Neural cell (in vitro differentiated cells): ENCODE measurements at regions not wholly inside any gene's neighbourhood (a gene's known extent, or its start where the extent isn't known, plus 50 kb on each side); places are given as distances from the start of the nearest gene placed in this dataset.

ENCODE experiments used
- H2AFZ ChIP-seq: fragments of 200-600, 300-800 bp; sonication (generic), shearing (Covaris generic); 2 replicates; pipeline ENCODE4 v1.6.0; 2014; ENCODE audit warnings: low read depth, mild to moderate bottlenecking, antibody characterized with exemption, low read length, moderate library complexity
- H3F3A ChIP-seq: fragments of 200-600 bp; shearing (Covaris generic); 2 replicates; pipeline ENCODE4 v1.6.1; 2016; ENCODE audit warnings: mild to moderate bottlenecking, moderate library complexity, mixed read lengths, antibody characterized with exemption, low read length; ENCODE audit not compliant: insufficient read depth, poor library complexity, severe bottlenecking
- H3K27ac ChIP-seq: fragments of 200-600, 300-800 bp; sonication (generic), shearing (Covaris generic); 2 replicates; pipeline ENCODE4 v1.5.1; 2014; ENCODE audit warnings: mild to moderate bottlenecking, low read length, moderate library complexity
- H3K27me3 ChIP-seq: fragments of 300-800, 200-600 bp; sonication (generic), shearing (Covaris generic); 2 replicates; pipeline ENCODE4 v1.6.0; 2014; ENCODE audit warnings: mild to moderate bottlenecking, low read depth, low read length, moderate library complexity; ENCODE audit not compliant: insufficient read depth
- H3K36me3 ChIP-seq: fragments of 300-800, 200-600 bp; sonication (generic), shearing (Covaris generic); 2 replicates; pipeline ENCODE4 v1.5.1; 2014; ENCODE audit warnings: mild to moderate bottlenecking, antibody characterized with exemption, low read length, moderate library complexity; ENCODE audit not compliant: insufficient read depth
- H3K4me2 ChIP-seq: fragments of 300-800, 200-600 bp; sonication (generic), shearing (Covaris generic); 2 replicates; pipeline ENCODE4 v1.6.0; 2014; ENCODE audit warnings: mild to moderate bottlenecking, low read length
- H3K4me3 ChIP-seq: fragments of 300-800, 200-600 bp; sonication (generic), shearing (Covaris generic); 2 replicates; pipeline ENCODE4 v1.5.1; 2014; ENCODE audit warnings: mild to moderate bottlenecking, low read length, moderate library complexity
- H3K79me2 ChIP-seq: fragments of 200-600 bp; shearing (Covaris generic); replicated peaks from 2 replicates; pipeline ENCODE4 v1.6.0; 2014; ENCODE audit warnings: mild to moderate bottlenecking, low read length, moderate library complexity; ENCODE audit not compliant: insufficient read depth
- H3K9ac ChIP-seq: fragments of 300-800, 200-600 bp; sonication (generic), shearing (Covaris generic); 2 replicates; pipeline ENCODE4 v1.6.1; 2016; ENCODE audit warnings: mild to moderate bottlenecking, low read length, mixed read lengths
- H3K9me2 ChIP-seq: fragments of 200-600 bp; shearing (Covaris generic); 2 replicates; pipeline ENCODE4 v1.6.1; 2016; ENCODE audit warnings: mild to moderate bottlenecking, low read length, mixed read lengths; ENCODE audit not compliant: insufficient read depth
- H3K9me3 ChIP-seq: fragments of 200-600, 300-800 bp; sonication (generic), shearing (Covaris generic); 2 replicates; pipeline ENCODE4 v1.6.1; 2016; ENCODE audit warnings: mild to moderate bottlenecking, mixed run types, low read length, moderate library complexity, mixed read lengths
- H4K20me1 ChIP-seq: fragments of 200-600 bp; shearing (Covaris generic); 2 replicates; pipeline ENCODE4 v1.6.1; 2016; ENCODE audit warnings: mild to moderate bottlenecking, mixed run types; ENCODE audit not compliant: insufficient read depth
- CTCF ChIP-seq: fragments of 450-650 bp; IDR thresholded peaks from 2 replicates; pipeline ENCODE4 v1.5.1; 2014; ENCODE audit warnings: antibody characterized with exemption, mild to moderate bottlenecking, moderate library complexity; ENCODE audit not compliant: poor library complexity, severe bottlenecking
- EP300 ChIP-seq: fragments of 450-650 bp; conservative IDR thresholded peaks from 2 replicates; pipeline ENCODE4 v1.6.1; 2014; ENCODE audit warnings: antibody characterized with exemption, mild to moderate bottlenecking, moderate library complexity; ENCODE audit not compliant: poor library complexity, severe bottlenecking
- EZH2 ChIP-seq: fragments of 200-600, 300-800 bp; shearing (Covaris generic), sonication (generic); IDR thresholded peaks from 2 replicates; pipeline ENCODE4 v1.6.1; 2014; ENCODE audit warnings: antibody characterized with exemption, low read length, borderline replicate concordance, mild to moderate bottlenecking; ENCODE audit not compliant: insufficient read depth, poor library complexity, severe bottlenecking
- MXI1 ChIP-seq: fragments of 450-650 bp; conservative IDR thresholded peaks from 2 replicates; pipeline ENCODE4 v1.6.1; 2014; ENCODE audit warnings: antibody characterized with exemption, mild to moderate bottlenecking; ENCODE audit not compliant: poor library complexity, severe bottlenecking
- POLR2AphosphoS5 ChIP-seq: IDR thresholded peaks from 2 replicates; pipeline ENCODE4 v1.6.1; 2012
- RAD21 ChIP-seq: fragments of 450-650 bp; conservative IDR thresholded peaks from 2 replicates; pipeline ENCODE4 v1.6.1; 2014; ENCODE audit warnings: antibody characterized with exemption, mild to moderate bottlenecking, moderate library complexity
- REST ChIP-seq: IDR thresholded peaks from 2 replicates; pipeline ENCODE4 v1.6.1; 2012; ENCODE audit warnings: borderline replicate concordance
- SMC3 ChIP-seq: fragments of 450-650 bp; conservative IDR thresholded peaks from 2 replicates; pipeline ENCODE4 v1.6.1; 2014; ENCODE audit warnings: antibody characterized with exemption, mild to moderate bottlenecking, moderate library complexity; ENCODE audit not compliant: poor library complexity
- TAF1 ChIP-seq: IDR thresholded peaks from 2 replicates; pipeline ENCODE4 v1.6.1; 2012; ENCODE audit warnings: low read depth

DNA sequence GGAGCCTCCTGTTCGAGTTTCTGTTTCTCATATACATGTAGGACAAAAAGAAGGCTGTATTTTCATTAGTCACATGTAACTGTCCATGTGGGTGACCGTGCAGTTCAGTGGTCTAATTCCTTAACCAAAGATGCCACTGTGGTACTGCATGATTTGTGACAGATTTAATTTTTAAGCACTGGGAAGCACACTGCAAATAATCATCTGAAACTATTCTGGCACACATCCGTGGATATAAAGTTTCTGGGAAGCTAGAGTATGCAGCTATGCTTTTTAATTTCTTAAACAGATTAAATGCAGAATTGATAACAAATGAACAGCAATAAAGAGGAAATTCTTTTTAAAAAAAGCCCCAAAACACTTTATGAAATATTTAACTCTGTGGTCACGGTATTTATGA is 254.8 kb downstream of the LMO4 start:
- Histone ChIP-seq H3K9me2 (no peaks in the 10 kb centered on the region), H3F3A (no peaks in the 10 kb centered on the region), H3K4me3 (no peak overlapping the region)

GRCh38 chr1:87584586-87584985 is 255.9 kb downstream of the LMO4 start:
- Histone ChIP-seq H3K4me2 (no peak overlapping the region), H2AFZ (no peak overlapping the region), H3K36me3 (no peaks in the 10 kb centered on the region)
- TF ChIP-seq SMC3 (no peak), CTCF (no peak), TAF1 (no peak), EZH2 (no peak), POLR2AphosphoS5 (no peak), MXI1 (no peak), REST (no peak)

More for the DNA sequence above, 254.8 kb downstream of the LMO4 start:
- Histone ChIP-seq H3K9ac (no peak overlapping the region), H4K20me1 (no peaks in the 10 kb centered on the region), H3K27me3 (no peaks in the 10 kb centered on the region), H3K36me3 (no peaks in the 10 kb centered on the region), H2AFZ (no peak overlapping the region), H3K4me2 (no peak overlapping the region), H3K79me2 (no peaks in the 10 kb centered on the region), H3K27ac (no peak overlapping the region), H3K9me3 (no peaks in the 10 kb centered on the region)
- TF ChIP-seq POLR2AphosphoS5, result no peak
- no peak for TF ChIP-seq TAF1
- no peak for TF ChIP-seq MXI1
- no peak for TF ChIP-seq EP300
- TF ChIP-seq REST, result no peak
- no peak for TF ChIP-seq RAD21
- TF ChIP-seq EZH2, result no peak
- no peak for TF ChIP-seq CTCF
- no peak for TF ChIP-seq SMC3

More at GRCh38 chr1:87584586-87584985, 255.9 kb downstream of the LMO4 start:
- Histone ChIP-seq H3K79me2 (no peaks in the 10 kb centered on the region), H3K27me3 (no peaks in the 10 kb centered on the region), H3K9me3 (no peaks in the 10 kb centered on the region), H3K9ac (no peak overlapping the region), H3F3A (no peaks in the 10 kb centered on the region), H4K20me1 (no peaks in the 10 kb centered on the region), H3K4me3 (no peak overlapping the region), H3K27ac (no peak overlapping the region), H3K9me2 (no peaks in the 10 kb centered on the region)
